GM10266 (cell line): ENCODE measurements at regions not wholly inside any gene's neighbourhood (a gene's known extent, or its start where the extent isn't known, plus 50 kb on each side); places are given as distances from the start of the nearest gene placed in this dataset.

Experiments used
- DNase-seq: peaks from one replicate; pipeline ENCODE4 v3.0.0; 2012; ENCODE audit errors: extremely low spot score
- TF ChIP-seq, protein P1 (sequence below): IDR thresholded peaks from 2 replicates; pipeline ENCODE4 v1.5.1; 2012; ENCODE audit warnings: mild to moderate bottlenecking, low read depth; ENCODE audit not compliant: control insufficient read depth, insufficient read depth; ENCODE audit errors: missing control alignments

DNA sequence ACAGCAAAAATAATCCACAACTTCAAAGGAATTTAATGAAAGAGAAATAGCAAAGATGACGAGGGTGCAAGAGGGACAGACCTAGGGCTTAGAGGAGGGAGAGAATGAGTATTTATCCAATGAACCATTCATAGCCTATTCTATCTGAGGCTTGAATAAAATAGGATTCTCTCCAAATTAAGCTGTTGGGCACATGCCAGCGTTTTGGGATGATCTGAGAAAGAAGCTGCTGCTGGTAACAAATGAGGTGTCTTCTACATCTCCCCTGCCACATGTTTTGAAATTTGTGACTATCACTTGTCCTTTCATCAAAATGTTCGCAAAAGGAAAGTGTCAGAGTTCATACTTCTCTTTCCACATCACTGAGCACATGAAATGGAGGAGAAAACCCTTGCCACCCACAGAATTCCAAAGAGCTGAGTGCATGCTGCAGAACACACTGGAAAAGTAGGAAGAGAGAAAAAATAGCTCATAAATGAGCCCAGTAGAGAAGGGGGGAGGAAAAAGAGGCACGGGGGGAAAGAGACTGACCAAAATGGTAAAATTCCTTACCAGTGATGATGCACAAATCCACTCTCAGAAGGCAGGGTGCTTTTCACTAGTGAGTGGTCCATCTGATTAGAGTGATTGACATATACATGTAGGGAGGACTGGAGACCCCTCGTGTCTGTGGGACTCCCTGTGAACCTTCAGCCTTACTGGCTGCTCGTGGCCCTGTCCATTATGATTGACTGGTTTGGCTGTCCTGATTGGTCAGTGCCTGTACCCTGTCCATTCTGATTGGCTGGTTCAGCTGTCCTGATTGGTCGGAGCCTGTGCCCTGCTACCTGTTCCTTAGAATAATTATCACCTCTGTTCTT lies 180.5 kb downstream of the OGFRL1 start:
- no peak for DNase-seq
- TF ChIP-seq, protein P1, sequence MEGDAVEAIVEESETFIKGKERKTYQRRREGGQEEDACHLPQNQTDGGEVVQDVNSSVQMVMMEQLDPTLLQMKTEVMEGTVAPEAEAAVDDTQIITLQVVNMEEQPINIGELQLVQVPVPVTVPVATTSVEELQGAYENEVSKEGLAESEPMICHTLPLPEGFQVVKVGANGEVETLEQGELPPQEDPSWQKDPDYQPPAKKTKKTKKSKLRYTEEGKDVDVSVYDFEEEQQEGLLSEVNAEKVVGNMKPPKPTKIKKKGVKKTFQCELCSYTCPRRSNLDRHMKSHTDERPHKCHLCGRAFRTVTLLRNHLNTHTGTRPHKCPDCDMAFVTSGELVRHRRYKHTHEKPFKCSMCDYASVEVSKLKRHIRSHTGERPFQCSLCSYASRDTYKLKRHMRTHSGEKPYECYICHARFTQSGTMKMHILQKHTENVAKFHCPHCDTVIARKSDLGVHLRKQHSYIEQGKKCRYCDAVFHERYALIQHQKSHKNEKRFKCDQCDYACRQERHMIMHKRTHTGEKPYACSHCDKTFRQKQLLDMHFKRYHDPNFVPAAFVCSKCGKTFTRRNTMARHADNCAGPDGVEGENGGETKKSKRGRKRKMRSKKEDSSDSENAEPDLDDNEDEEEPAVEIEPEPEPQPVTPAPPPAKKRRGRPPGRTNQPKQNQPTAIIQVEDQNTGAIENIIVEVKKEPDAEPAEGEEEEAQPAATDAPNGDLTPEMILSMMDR: no peak

DNA sequence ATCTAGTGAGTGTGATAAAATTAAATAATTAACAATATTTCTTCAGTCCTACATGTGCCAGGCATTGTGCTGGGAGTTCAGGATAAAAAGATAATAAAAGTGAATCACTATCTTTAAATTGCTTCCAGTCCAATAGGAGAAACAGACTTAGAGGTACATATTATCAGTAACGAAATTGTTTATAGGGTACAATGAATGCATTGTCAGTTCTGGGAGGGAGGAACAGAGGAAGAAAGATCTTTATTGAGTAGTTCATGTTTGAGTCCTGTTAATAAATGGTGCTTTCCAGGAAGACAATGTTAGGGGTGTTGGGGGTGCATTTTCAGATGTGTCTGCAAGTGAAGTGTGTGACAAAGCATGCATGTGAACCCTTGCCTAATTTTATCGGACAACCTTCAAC lies 183.1 kb downstream of the OGFRL1 start:
- TF ChIP-seq, protein P1: no peak
- DNase-seq: no peak

DNA sequence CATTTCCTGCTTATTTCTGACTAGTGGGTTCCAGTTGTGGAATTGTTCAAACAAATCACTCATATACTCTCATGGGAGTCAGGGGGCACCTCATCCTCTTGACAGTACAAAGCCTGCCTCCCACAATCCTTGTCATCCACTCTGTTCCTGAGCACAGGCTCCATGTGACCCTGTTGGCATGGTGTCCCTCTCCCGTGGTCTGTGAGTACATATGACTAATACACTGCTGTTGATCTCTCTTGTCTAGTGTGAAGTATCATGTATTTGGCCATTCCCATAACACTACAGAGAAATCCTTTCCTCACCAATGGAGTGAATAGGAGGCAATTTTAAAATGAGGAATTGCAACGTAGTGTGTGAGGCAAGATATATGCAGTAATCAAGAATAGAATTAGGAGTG lies 185.3 kb downstream of the OGFRL1 start:
- TF ChIP-seq, protein P1: no peak
- no peak for DNase-seq

DNA sequence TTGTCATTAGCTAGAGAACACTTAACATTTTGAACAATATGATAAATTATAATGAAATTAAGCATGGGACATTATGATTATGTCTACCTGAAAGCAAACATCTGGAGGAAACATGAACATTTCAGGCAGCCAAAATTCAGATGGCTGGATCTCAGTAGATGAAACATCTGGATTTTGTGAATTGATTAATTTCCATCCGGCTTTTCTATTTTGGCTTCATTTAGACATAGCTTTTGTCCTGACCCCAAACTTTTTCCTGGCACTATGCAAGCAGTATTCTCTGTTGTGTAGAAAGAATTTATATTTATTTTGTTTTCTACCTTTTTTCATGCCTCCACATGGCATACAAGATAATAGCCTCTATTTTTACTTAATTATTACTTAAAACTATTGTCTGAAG lies 186.3 kb downstream of the OGFRL1 start:
- TF ChIP-seq, protein P1: no peak
- no peak for DNase-seq

DNA sequence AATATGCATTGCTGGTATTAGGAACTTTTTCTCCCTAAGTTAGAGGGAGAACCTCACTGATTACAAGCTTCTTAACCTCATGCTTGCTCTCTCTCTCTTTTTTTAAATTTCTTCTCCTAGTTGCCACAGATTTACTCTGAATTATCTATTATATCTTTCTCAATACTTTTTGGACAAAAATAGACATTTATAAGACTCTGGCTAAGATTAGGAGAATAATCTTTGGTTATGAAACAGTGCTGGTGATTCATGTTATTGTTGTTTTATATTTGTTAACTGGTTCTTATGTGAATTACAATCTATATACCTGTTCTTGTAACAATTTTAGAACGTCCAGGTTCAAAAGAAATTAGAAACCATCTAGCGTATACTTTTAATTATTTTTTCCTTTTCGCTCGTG lies 187.8 kb downstream of the OGFRL1 start:
- TF ChIP-seq, protein P1: no peak
- no peak for DNase-seq

DNA sequence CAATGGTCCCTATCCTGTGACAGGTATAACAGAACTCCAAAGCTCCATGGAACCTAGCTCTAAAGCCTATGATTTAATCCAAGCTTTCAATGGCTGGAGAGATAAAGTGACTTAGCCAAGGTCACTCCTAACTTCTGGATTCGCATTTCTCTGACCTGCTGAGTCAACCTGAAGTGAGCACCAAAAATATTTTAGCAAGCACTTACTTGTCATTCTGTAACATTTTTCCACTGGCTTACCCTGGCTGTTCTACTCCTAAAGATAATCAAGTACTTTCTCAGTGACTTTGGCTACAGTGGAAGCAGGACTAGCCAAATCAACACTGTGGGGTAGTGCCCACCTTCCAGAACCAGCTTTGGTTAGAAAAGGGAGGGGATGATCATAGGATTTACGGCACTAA lies 188.3 kb downstream of the OGFRL1 start:
- no peak for DNase-seq
- TF ChIP-seq, protein P1: no peak

DNA sequence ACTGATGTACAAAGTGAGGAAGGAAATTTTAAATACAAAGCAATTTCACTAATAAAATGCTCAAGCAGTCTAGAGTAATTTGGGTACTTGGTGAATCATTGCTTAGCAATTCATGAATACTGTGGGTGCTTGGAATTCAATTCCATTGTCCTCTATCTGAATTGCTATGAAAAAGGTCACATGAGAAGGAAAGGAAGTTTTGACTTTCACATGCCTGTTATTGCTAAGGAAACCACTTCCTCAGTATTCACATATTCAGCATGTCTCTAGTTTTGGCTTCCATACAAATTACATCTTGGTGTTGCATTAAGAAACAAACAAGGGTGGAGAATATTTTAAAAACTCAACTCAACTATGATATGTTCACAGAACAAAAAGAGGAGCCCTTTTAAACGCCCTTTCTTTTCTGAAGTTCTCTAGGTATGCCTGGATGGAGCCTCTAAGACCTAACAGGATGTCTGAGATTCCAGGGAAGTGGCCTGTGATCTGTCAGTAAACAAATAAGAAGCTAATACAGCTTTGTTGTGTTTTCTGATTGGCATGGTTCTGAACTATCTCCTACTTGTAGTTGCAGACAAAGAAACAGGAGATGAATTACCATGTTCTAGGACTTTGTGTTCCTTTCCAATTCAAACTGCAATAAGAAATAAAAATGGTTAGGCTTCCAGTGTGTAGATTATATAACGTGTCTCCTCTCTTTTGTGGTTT lies 190.4 kb downstream of the OGFRL1 start:
- DNase-seq: no peak
- TF ChIP-seq, protein P1: no peak
